Transverse colon (tissue), 4 donors: ENCODE measurements at regions not wholly inside any gene's neighbourhood (a gene's known extent, or its start where the extent isn't known, plus 50 kb on each side); places are given as distances from the start of the nearest gene placed in this dataset.
"Not testable (repeated sequence)": the region's sequence is repeated elsewhere in the genome, so short reads cannot be mapped to it uniquely, and the experiment has no call there.

ENCODE experiments used
- CTCF ChIP-seq, 5 experiments: fragments of 200-600 bp in 3 of 5; fragments of 450-650 bp in 2 of 5; sonication (generic) in 3 of 5; IDR thresholded peaks; 1 replicate in 2 of 5; 2 replicates in 3 of 5; pipeline ENCODE4 v1.5.1; 2016 to 2017; ENCODE audit warnings: antibody characterized with exemption in 5 of 5, inconsistent platforms in 3 of 5, mild to moderate bottlenecking in 2 of 5, moderate library complexity in 1 of 5
- EP300 ChIP-seq: sonication (generic); formaldehyde crosslinking; IDR thresholded peaks from one replicate; pipeline ENCODE4 v1.6.1; 2017; ENCODE audit warnings: antibody characterized with exemption, low read depth
- POLR2A ChIP-seq: fragments of 450-650 bp; IDR thresholded peaks from one replicate; pipeline ENCODE4 v1.6.1; 2016; ENCODE audit warnings: antibody characterized with exemption, mild to moderate bottlenecking, moderate library complexity
- POLR2AphosphoS5 ChIP-seq, 3 donors: sonication (generic); formaldehyde crosslinking; IDR thresholded peaks; one replicate each; pipeline ENCODE4 v1.6.1; 2016; ENCODE audit warnings: antibody characterized with exemption in 3 of 3

- TF ChIP-seq POLR2AphosphoS5 (IDR thresholded peaks at IDR 0.05); CTCF (IDR thresholded peaks at IDR 0.05); POLR2A; EP300: not testable (repeated sequence)
Measured at GRCh38 chr1:206398261-206398660, 72.0 kb upstream of the IKBKE start.
